K562 (cell line): ENCODE measurements at regions not wholly inside any gene's neighbourhood (a gene's known extent, or its start where the extent isn't known, plus 50 kb on each side); places are given as distances from the start of the nearest gene placed in this dataset.

Experiments used
- ELF1 ChIP-seq: fragments of 200-800 bp; sonication (Bioruptor generic); IDR thresholded peaks from 2 replicates; pipeline ENCODE4 v1.6.1; 2016; ENCODE audit warnings: missing genetic modification characterization, missing compliant biosample characterization
- MAX ChIP-seq: sonication (generic); formaldehyde crosslinking; IDR thresholded peaks from 2 replicates; pipeline ENCODE4 v1.9.0; 2022; ENCODE audit warnings: mild to moderate bottlenecking, missing genetic modification reagents
- NFRKB ChIP-seq: fragments of 450-650 bp; IDR thresholded peaks from 2 replicates; pipeline ENCODE4 v1.6.1; 2016; ENCODE audit warnings: low read depth
- ZNF41 ChIP-seq: fragments of 250-450 bp; sonication (Bioruptor Pico); conservative IDR thresholded peaks from 2 replicates; pipeline ENCODE4 v1.4.0; 2020; ENCODE audit warnings: mild to moderate bottlenecking

- TF ChIP-seq ELF1 (no peak), NFRKB (no peak), MAX (CRISPR knock-in tag) (no peak), ZNF41 (CRISPR knock-in tag) (no peak)
Measured at GRCh38 chr7:109284943-109285342, 715.3 kb downstream of the DNAJB9 start.
